ENCODE measurements at regions not wholly inside any gene's neighbourhood (a gene's known extent, or its start where the extent isn't known, plus 50 kb on each side); places are given as distances from the start of the nearest gene placed in this dataset.
A peak's percentile ranks its signal among the peaks of the same experiment; 100 is the strongest.

GRCh38 chr16:73997340-73997711 lies 299.3 kb upstream of the PSMD7 start (continued):
- 0 out of 2 replicates have a peak, but pooled peaks have one; percentile 32 for TF ChIP-seq ZKSCAN1 (IDR thresholded peaks at IDR 0.05; ENCODE audit: low read length)
- TF ChIP-seq PCBP1 (IDR thresholded peaks at IDR 0.05; ENCODE audit: borderline replicate concordance, low read depth, low read length), result no peak

DNA sequence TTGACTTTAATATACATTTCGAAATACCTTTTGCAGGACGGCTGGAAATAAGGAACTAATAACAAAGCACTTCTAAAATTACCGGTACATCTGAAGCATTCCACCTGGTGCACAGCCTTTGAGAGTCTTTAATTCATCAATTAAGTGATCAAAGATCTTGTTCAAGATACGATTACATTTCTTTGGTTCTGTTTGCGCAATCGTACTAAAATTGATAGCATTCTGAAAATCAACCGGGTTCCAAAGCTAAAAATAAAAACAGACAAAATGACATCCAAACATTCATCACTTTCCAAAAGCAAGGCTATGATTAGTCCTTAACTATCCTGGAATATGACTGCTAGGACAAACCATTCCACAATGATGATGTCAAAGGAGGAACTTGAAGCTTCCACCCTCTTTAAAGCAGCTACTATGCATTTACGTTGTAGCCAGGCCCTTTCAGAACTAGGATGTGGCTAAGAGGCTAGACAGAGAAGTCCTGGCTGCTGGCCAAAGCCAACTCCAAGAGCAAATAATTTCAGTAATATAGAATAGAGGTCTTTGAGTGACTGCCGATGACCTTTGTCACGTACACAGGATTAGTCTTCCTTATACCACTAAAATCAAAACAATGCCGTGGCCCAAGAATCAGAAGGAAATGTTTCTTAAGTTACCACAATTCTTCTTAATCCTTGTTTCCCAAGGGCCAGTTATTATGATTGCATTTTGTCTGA lies 299.8 kb upstream of the PSMD7 start:
- peak; percentile 52 for FAIRE-seq
- peak; percentile 81 for ATAC-seq
- H3K27ac ChIP-seq (ENCODE audit: extremely low read length, insufficient read depth, low read length), result no peak overlapping the region
- H2AFZ ChIP-seq (ENCODE audit: low read length), result no peak overlapping the region
- no peaks in the 10 kb centered on the region for H3K79me2 ChIP-seq (ENCODE audit: insufficient read depth, low read length)
- WGBS (ENCODE audit: low lambda C conversion rate), result 21% methylated on average over 11 of the region's 11 CpGs
- POLR2A ChIA-PET, result no interaction called here
- DNase-seq (ENCODE audit: low spot score), result peak; percentile 77
- in situ Hi-C loops (cut with HindIII; ENCODE audit: extremely low pct_ligation_motif_present, low pct_unique_long_range_greater_than_20kb), result no loop called here
- H3K4me3 ChIP-seq (replicated peaks in 1 of 3; ENCODE audit: insufficient read depth in 1 of 3, low read depth in 2 of 3, low read length in 3 of 3), result no peak overlapping the region
- H3K4me1 ChIP-seq (ENCODE audit: insufficient read depth, low read length), result peaks cover 16% of the 10 kb centered on the region
- H3K9ac ChIP-seq (ENCODE audit: insufficient read depth, low read depth, low read length), result no peak overlapping the region
- H3K9me3 ChIP-seq (ENCODE audit: low read length), result no peaks in the 10 kb centered on the region
- H4K20me1 ChIP-seq (ENCODE audit: insufficient read depth, low read length), result no peaks in the 10 kb centered on the region
- no peaks in the 10 kb centered on the region for H3K27me3 ChIP-seq (ENCODE audit: control insufficient read depth in 1 of 2, insufficient read depth in 2 of 2, low read length in 2 of 2)
- peak overlapping the region; percentile 46 for H3K4me2 ChIP-seq (ENCODE audit: low read depth, low read length)
- CTCF ChIA-PET (ENCODE audit: low intra/inter-chr PET ratio, low total read pairs), result no interaction called here
- no TSS peak for BruUV-seq (replicated peaks)
- no peaks in the 10 kb centered on the region for H3K36me3 ChIP-seq (replicated peaks in 1 of 2; ENCODE audit: control insufficient read depth in 1 of 2, insufficient read depth in 2 of 2, low read length in 2 of 2)
- intact Hi-C loops (cut with micrococcal nuclease; ENCODE audit: unreplicated experiment), result no loop called here
- TF ChIP-seq TFDP1 (CRISPR knock-in tag; IDR thresholded peaks at IDR 0.05; ENCODE audit: borderline replicate concordance), result no peak
- TF ChIP-seq ZNF331 (CRISPR knock-in tag; IDR thresholded peaks at IDR 0.05), result peak; percentile 14; the same call in 1 of the 2 replicates
- TF ChIP-seq ZNF317 (CRISPR knock-in tag; IDR thresholded peaks at IDR 0.05), result no peak
- peak; percentile 64 for TF ChIP-seq PBX2 (CRISPR knock-in tag; IDR thresholded peaks at IDR 0.05)
- TF ChIP-seq ZBTB21 (CRISPR knock-in tag; IDR thresholded peaks at IDR 0.05), result peak; percentile 64; the same call in 1 of the 2 replicates
- peak; percentile 75; the same call in 1 of the 2 replicates for TF ChIP-seq NFIC (IDR thresholded peaks at IDR 0.05; ENCODE audit: low read length)
- peak; percentile 35; the same call in 1 of the 2 replicates for TF ChIP-seq HDAC2 (CRISPR knock-in tag; IDR thresholded peaks at IDR 0.05)
- peak; percentile 48; the same call in 1 of the 2 replicates for TF ChIP-seq PPARG (CRISPR knock-in tag; conservative IDR thresholded peaks at IDR 0.05)
- no peak for TF ChIP-seq CREB1 (IDR thresholded peaks at IDR 0.05)
- TF ChIP-seq CREB1 (CRISPR knock-in tag; IDR thresholded peaks at IDR 0.05), result peak; percentile 61; the same call in 1 of the 2 replicates
- no peak for TF ChIP-seq SNRNP70 (IDR thresholded peaks at IDR 0.05; ENCODE audit: low read depth, low read length)
- TF ChIP-seq SKI (IDR thresholded peaks at IDR 0.05; ENCODE audit: partially characterized antibody), result peak; percentile 51
- peak; percentile 36; the same call in 1 of the 2 replicates for TF ChIP-seq FOXA3 (CRISPR knock-in tag; IDR thresholded peaks at IDR 0.05)
- TF ChIP-seq SOX13 (IDR thresholded peaks at IDR 0.05), result no peak
- TF ChIP-seq SOX13 (CRISPR knock-in tag; conservative IDR thresholded peaks at IDR 0.05 in 1 of 2, IDR thresholded peaks at IDR 0.05 in 1 of 2), result peak in 1 of 2 experiments; percentile 41; a peak in 1 of 4 replicates
- TF ChIP-seq PAXIP1 (CRISPR knock-in tag; conservative IDR thresholded peaks at IDR 0.05), result peak; percentile 65
- TF ChIP-seq NR2F2 (IDR thresholded peaks at IDR 0.05; ENCODE audit: borderline replicate concordance, low read depth), result peak; percentile 22; the same call in 1 of the 2 replicates

Data from HepG2 (cell line).